Keratinocyte (primary cell): ENCODE measurements at regions not wholly inside any gene's neighbourhood (a gene's known extent, or its start where the extent isn't known, plus 50 kb on each side); places are given as distances from the start of the nearest gene placed in this dataset.

Experiments used
- DNase-seq: peaks from one replicate; pipeline ENCODE4 v3.0.0-alpha.2; 2011; ENCODE audit warnings: low read depth, missing footprints, low spot score
- FAIRE-seq: peaks from 2 replicates; lab custom pipeline; 2011; peaks lifted over from hg19 to GRCh38; lab: Jason Lieb, UNC
- H2AFZ ChIP-seq: 2 replicates; pipeline ENCODE4 v1.6.0; 2012; ENCODE audit warnings: low read length, control low read depth, inconsistent platforms; ENCODE audit not compliant: control insufficient read depth
- H3K27ac ChIP-seq: 2 replicates; pipeline ENCODE4 v1.5.1; 2011; ENCODE audit warnings: low read length; ENCODE audit not compliant: control insufficient read depth, insufficient read depth
- H3K27me3 ChIP-seq: 3 replicates; pipeline ENCODE4 v1.6.0; 2011; ENCODE audit warnings: low read length; ENCODE audit not compliant: control insufficient read depth, insufficient read depth; ENCODE audit errors: extremely low read depth
- H3K36me3 ChIP-seq, 2 experiments: 2 replicates in 1 of 2; 3 replicates in 1 of 2; pipeline ENCODE4 v1.5.1; 2011; ENCODE audit warnings: low read length in 2 of 2, mild to moderate bottlenecking in 1 of 2; ENCODE audit not compliant: control insufficient read depth in 2 of 2, insufficient read depth in 2 of 2; ENCODE audit errors: extremely low read depth in 1 of 2
- H3K4me1 ChIP-seq: 3 replicates; pipeline ENCODE4 v1.5.1; 2011; ENCODE audit warnings: low read length; ENCODE audit not compliant: control insufficient read depth, insufficient read depth; ENCODE audit errors: extremely low read depth
- H3K4me2 ChIP-seq: 3 replicates; pipeline ENCODE4 v1.6.0; 2011; ENCODE audit warnings: low read depth, low read length; ENCODE audit not compliant: control insufficient read depth, insufficient read depth; ENCODE audit errors: extremely low read depth
- H3K4me3 ChIP-seq, 3 experiments: fragments of 200-600 bp in 1 of 3; sonication (generic) in 1 of 3; 2 replicates in 2 of 3; 3 replicates in 1 of 3; pipeline ENCODE4 v1.5.1; 2011 to 2016; ENCODE audit warnings: low read length in 3 of 3, mild to moderate bottlenecking in 3 of 3, control low read depth in 2 of 3, inconsistent platforms in 1 of 3, low read depth in 1 of 3, mixed read lengths in 1 of 3, mixed run types in 1 of 3, moderate library complexity in 1 of 3; ENCODE audit not compliant: control insufficient read depth in 2 of 3, insufficient read depth in 2 of 3; ENCODE audit errors: extremely low read depth in 1 of 3
- H3K79me2 ChIP-seq: 2 replicates; pipeline ENCODE4 v1.6.0; 2012; ENCODE audit warnings: low read length; ENCODE audit not compliant: control insufficient read depth, insufficient read depth
- H3K9ac ChIP-seq: 3 replicates; pipeline ENCODE4 v1.6.0; 2011; ENCODE audit warnings: low read length; ENCODE audit not compliant: control insufficient read depth, insufficient read depth; ENCODE audit errors: extremely low read depth
- H3K9me1 ChIP-seq: 3 replicates; pipeline ENCODE4 v1.6.0; 2011; ENCODE audit warnings: low read length; ENCODE audit not compliant: control insufficient read depth, insufficient read depth; ENCODE audit errors: extremely low read depth
- H3K9me3 ChIP-seq: 2 replicates; pipeline ENCODE4 v1.5.1; 2012; ENCODE audit warnings: low read depth, low read length; ENCODE audit not compliant: control insufficient read depth
- H4K20me1 ChIP-seq: 3 replicates; pipeline ENCODE4 v1.6.0; 2011; ENCODE audit warnings: low read length; ENCODE audit not compliant: control insufficient read depth, insufficient read depth; ENCODE audit errors: extremely low read depth
- CTCF ChIP-seq, 3 experiments: IDR thresholded peaks in 1 of 3; conservative IDR thresholded peaks in 1 of 3; optimal IDR thresholded peaks in 1 of 3; 2 replicates in 2 of 3; 3 replicates in 1 of 3; pipeline versions ENCODE3 to v1.5.1; 2011; ENCODE audit warnings: low read length in 3 of 3, mild to moderate bottlenecking in 3 of 3, moderate library complexity in 2 of 3, control low read depth in 1 of 3, inconsistent platforms in 1 of 3; ENCODE audit not compliant: insufficient read depth in 2 of 3; ENCODE audit errors: extremely low read depth in 1 of 3
- EZH2 ChIP-seq: IDR thresholded peaks from one replicate; pipeline ENCODE4 v1.6.1; 2012; ENCODE audit warnings: inconsistent platforms, mild to moderate bottlenecking, low read length, moderate library complexity
- dilution Hi-C: fragments of 300-500 bp; cut with MboI; formaldehyde crosslinking; loops from one replicate; pipeline ENCODE4 v1.7.0; 2020; ENCODE audit warnings: low sequenced_read_pairs; ENCODE audit not compliant: extremely low pct_ligation_motif_present

GRCh38 chr10:128245026-128245425 lies 118.8 kb upstream of the MKI67 start:
- Histone ChIP-seq H3K9me1 (no peaks in the 10 kb centered on the region), H2AFZ (no peak overlapping the region), H3K4me1 (no peaks in the 10 kb centered on the region), H3K27me3 (no peaks in the 10 kb centered on the region), H3K79me2 (no peaks in the 10 kb centered on the region), H4K20me1 (no peaks in the 10 kb centered on the region), H3K27ac (no peak overlapping the region), H3K9me3 (no peaks in the 10 kb centered on the region), H3K36me3 (no peaks in the 10 kb centered on the region), H3K4me2 (no peak overlapping the region), H3K4me3 (no peak overlapping the region), H3K9ac (no peak overlapping the region)
- no peak for DNase-seq
- dilution Hi-C loops, result no loop called here
- no peak for FAIRE-seq
- no peak for TF ChIP-seq CTCF (optimal IDR thresholded peaks at IDR 0.05 in 1 of 3, IDR thresholded peaks at IDR 0.05 in 1 of 3, conservative IDR thresholded peaks at IDR 0.05 in 1 of 3; ENCODE audit: extremely low read depth in 1 of 3, insufficient read depth in 2 of 3, low read length in 3 of 3)
- no peak for TF ChIP-seq EZH2

GRCh38 chr10:128247576-128247975 lies 121.4 kb upstream of the MKI67 start:
- no peaks in the 10 kb centered on the region for H3K27me3 ChIP-seq
- dilution Hi-C loops, result no loop called here
- no peak overlapping the region for H3K9ac ChIP-seq
- no peak overlapping the region for H3K4me3 ChIP-seq
- TF ChIP-seq CTCF (optimal IDR thresholded peaks at IDR 0.05 in 1 of 3, IDR thresholded peaks at IDR 0.05 in 1 of 3, conservative IDR thresholded peaks at IDR 0.05 in 1 of 3; ENCODE audit: extremely low read depth in 1 of 3, insufficient read depth in 2 of 3, low read length in 3 of 3), result no peak
- TF ChIP-seq EZH2, result no peak
- no peaks in the 10 kb centered on the region for H3K9me3 ChIP-seq
- H3K27ac ChIP-seq, result no peak overlapping the region
- H3K9me1 ChIP-seq, result no peaks in the 10 kb centered on the region
- DNase-seq (no peak), FAIRE-seq (no peak)
- no peaks in the 10 kb centered on the region for H3K36me3 ChIP-seq
- H2AFZ ChIP-seq, result no peak overlapping the region
- H3K4me1 ChIP-seq, result no peaks in the 10 kb centered on the region
- H3K79me2 ChIP-seq, result no peaks in the 10 kb centered on the region
- no peaks in the 10 kb centered on the region for H4K20me1 ChIP-seq
- no peak overlapping the region for H3K4me2 ChIP-seq
